Coronary artery (tissue), 2 donors: ENCODE measurements at regions not wholly inside any gene's neighbourhood (a gene's known extent, or its start where the extent isn't known, plus 50 kb on each side); places are given as distances from the start of the nearest gene placed in this dataset.

Experiments used
- DNase-seq: peaks from one replicate; pipeline ENCODE4 v3.0.0-alpha.2; 2017; ENCODE audit warnings: low spot score
- H3K27ac ChIP-seq, 2 donors: fragments of 200-600 bp; sonication (generic); one replicate each; pipeline ENCODE4 v1.5.1; 2016 to 2019
- H3K4me3 ChIP-seq: fragments of 200-600 bp; sonication (generic); 2 replicates; pipeline ENCODE4 v1.5.1; 2016; ENCODE audit warnings: mild to moderate bottlenecking, moderate library complexity
- CTCF ChIP-seq: fragments of 200-600 bp; sonication (generic); IDR thresholded peaks from one replicate; pipeline ENCODE4 v1.5.1; 2019; ENCODE audit warnings: antibody characterized with exemption

- H3K27ac ChIP-seq = no peak overlapping the region
- DNase-seq = no peak
- no peak for TF ChIP-seq CTCF
- H3K4me3 ChIP-seq = no peak overlapping the region
Observed at GRCh38 chr5:116672203-116672602, 97.6 kb upstream of the SEMA6A start.

- no peak for TF ChIP-seq CTCF
- no peak for DNase-seq
- Histone ChIP-seq H3K4me3 (no peak overlapping the region), H3K27ac (no peak overlapping the region)
Observed at GRCh38 chr5:116671211-116671736, 96.7 kb upstream of the SEMA6A start.

- no peak for TF ChIP-seq CTCF
- no peak overlapping the region for H3K4me3 ChIP-seq
- no peak for DNase-seq
- no peak overlapping the region for H3K27ac ChIP-seq
Observed at GRCh38 chr5:116669261-116670031, 94.8 kb upstream of the SEMA6A start.

- no peak overlapping the region for H3K4me3 ChIP-seq
- no peak for DNase-seq
- no peak for TF ChIP-seq CTCF
- H3K27ac ChIP-seq = no peak overlapping the region
Observed at GRCh38 chr5:116668390-116668789, 93.8 kb upstream of the SEMA6A start.

- DNase-seq = no peak
- H3K27ac ChIP-seq = no peak overlapping the region
- H3K4me3 ChIP-seq = no peak overlapping the region
- TF ChIP-seq CTCF = no peak
Observed at GRCh38 chr5:116666901-116667300, 92.3 kb upstream of the SEMA6A start.

- Histone ChIP-seq H3K4me3 (no peak overlapping the region), H3K27ac (no peak overlapping the region)
- no peak for TF ChIP-seq CTCF
- no peak for DNase-seq
Observed at GRCh38 chr5:116664988-116665387, 90.4 kb upstream of the SEMA6A start.

- no peak for TF ChIP-seq CTCF
- no peak for DNase-seq
- Histone ChIP-seq H3K4me3 (no peak overlapping the region), H3K27ac (no peak overlapping the region)
Observed at GRCh38 chr5:116663081-116663480, 88.5 kb upstream of the SEMA6A start.
